ENCODE measurements at regions not wholly inside any gene's neighbourhood (a gene's known extent, or its start where the extent isn't known, plus 50 kb on each side); places are given as distances from the start of the nearest gene placed in this dataset.

- TF ChIP-seq POLR2A (IDR thresholded peaks at IDR 0.05; ENCODE audit: extremely low read depth, insufficient read length), result no peak
- H3K4me3 ChIP-seq (ENCODE audit: low read depth, low read length), result no peak overlapping the region
- no peak for DNase-seq (ENCODE audit: low read depth)
Measured at GRCh38 chr7:11233871-11234270, 260.2 kb downstream of the PHF14 start.

- H3K4me3 ChIP-seq (ENCODE audit: low read depth, low read length), result no peak overlapping the region
- TF ChIP-seq MYC (IDR thresholded peaks at IDR 0.05; ENCODE audit: low read depth, low read length) (no peak), POLR2A (IDR thresholded peaks at IDR 0.05; ENCODE audit: extremely low read depth, insufficient read length) (no peak)
- TF ChIP-seq, protein P1, sequence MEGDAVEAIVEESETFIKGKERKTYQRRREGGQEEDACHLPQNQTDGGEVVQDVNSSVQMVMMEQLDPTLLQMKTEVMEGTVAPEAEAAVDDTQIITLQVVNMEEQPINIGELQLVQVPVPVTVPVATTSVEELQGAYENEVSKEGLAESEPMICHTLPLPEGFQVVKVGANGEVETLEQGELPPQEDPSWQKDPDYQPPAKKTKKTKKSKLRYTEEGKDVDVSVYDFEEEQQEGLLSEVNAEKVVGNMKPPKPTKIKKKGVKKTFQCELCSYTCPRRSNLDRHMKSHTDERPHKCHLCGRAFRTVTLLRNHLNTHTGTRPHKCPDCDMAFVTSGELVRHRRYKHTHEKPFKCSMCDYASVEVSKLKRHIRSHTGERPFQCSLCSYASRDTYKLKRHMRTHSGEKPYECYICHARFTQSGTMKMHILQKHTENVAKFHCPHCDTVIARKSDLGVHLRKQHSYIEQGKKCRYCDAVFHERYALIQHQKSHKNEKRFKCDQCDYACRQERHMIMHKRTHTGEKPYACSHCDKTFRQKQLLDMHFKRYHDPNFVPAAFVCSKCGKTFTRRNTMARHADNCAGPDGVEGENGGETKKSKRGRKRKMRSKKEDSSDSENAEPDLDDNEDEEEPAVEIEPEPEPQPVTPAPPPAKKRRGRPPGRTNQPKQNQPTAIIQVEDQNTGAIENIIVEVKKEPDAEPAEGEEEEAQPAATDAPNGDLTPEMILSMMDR (IDR thresholded peaks at IDR 0.05; ENCODE audit: low read depth, low read length), result no peak
- TF ChIP-seq, protein P2, sequence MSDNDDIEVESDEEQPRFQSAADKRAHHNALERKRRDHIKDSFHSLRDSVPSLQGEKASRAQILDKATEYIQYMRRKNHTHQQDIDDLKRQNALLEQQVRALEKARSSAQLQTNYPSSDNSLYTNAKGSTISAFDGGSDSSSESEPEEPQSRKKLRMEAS (IDR thresholded peaks at IDR 0.05; ENCODE audit: low read depth, low read length), result no peak
- DNase-seq (ENCODE audit: low read depth), result no peak
Measured at GRCh38 chr7:11235491-11235890, 261.8 kb downstream of the PHF14 start.

DNA sequence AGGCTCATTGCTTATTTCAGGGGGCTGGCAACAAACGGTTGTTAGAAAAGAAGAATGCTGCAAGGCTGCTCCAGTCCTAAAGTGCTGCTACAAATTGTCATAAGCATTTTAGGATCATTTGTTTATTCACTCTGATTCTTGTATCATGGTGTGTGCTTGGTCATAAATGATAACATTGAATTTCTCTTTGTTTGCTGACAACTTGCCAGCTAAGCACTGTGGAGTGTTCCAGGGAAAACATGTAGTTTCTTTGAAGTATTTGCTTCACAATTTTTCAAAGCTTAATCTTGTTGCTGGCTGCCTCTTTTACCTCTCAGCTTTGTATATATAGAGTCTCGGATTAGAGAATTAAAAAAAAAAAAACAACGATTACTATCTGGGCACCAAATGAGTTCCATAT, 263.0 kb downstream of the PHF14 start:
- H3K4me3 ChIP-seq (ENCODE audit: low read depth, low read length), result no peak overlapping the region
- TF ChIP-seq, protein P2 (IDR thresholded peaks at IDR 0.05; ENCODE audit: low read depth, low read length), result no peak
- TF ChIP-seq, protein P1 (IDR thresholded peaks at IDR 0.05; ENCODE audit: low read depth, low read length), result no peak
- TF ChIP-seq MYC (IDR thresholded peaks at IDR 0.05; ENCODE audit: low read depth, low read length) (no peak), POLR2A (IDR thresholded peaks at IDR 0.05; ENCODE audit: extremely low read depth, insufficient read length) (no peak)
- DNase-seq (ENCODE audit: low read depth), result no peak

GRCh38 chr7:11237742-11238141, 264.1 kb downstream of the PHF14 start:
- TF ChIP-seq, protein P2 (IDR thresholded peaks at IDR 0.05; ENCODE audit: low read depth, low read length), result no peak
- TF ChIP-seq POLR2A (IDR thresholded peaks at IDR 0.05; ENCODE audit: extremely low read depth, insufficient read length) (no peak), MYC (IDR thresholded peaks at IDR 0.05; ENCODE audit: low read depth, low read length) (no peak)
- TF ChIP-seq, protein P1 (IDR thresholded peaks at IDR 0.05; ENCODE audit: low read depth, low read length), result no peak
- DNase-seq (ENCODE audit: low read depth), result no peak
- no peak overlapping the region for H3K4me3 ChIP-seq (ENCODE audit: low read depth, low read length)

GRCh38 chr7:11239316-11239715, 265.6 kb downstream of the PHF14 start:
- H3K4me3 ChIP-seq (ENCODE audit: low read depth, low read length), result no peak overlapping the region
- TF ChIP-seq, protein P2 (IDR thresholded peaks at IDR 0.05; ENCODE audit: low read depth, low read length), result no peak
- TF ChIP-seq MYC (IDR thresholded peaks at IDR 0.05; ENCODE audit: low read depth, low read length), result no peak
- TF ChIP-seq POLR2A (IDR thresholded peaks at IDR 0.05; ENCODE audit: extremely low read depth, insufficient read length), result no peak
- TF ChIP-seq, protein P1 (IDR thresholded peaks at IDR 0.05; ENCODE audit: low read depth, low read length), result no peak
- DNase-seq (ENCODE audit: low read depth), result no peak

- DNase-seq (ENCODE audit: low read depth), result no peak
- no peak overlapping the region for H3K4me3 ChIP-seq (ENCODE audit: low read depth, low read length)
- TF ChIP-seq, protein P1 (IDR thresholded peaks at IDR 0.05; ENCODE audit: low read depth, low read length), result no peak
- TF ChIP-seq, protein P2 (IDR thresholded peaks at IDR 0.05; ENCODE audit: low read depth, low read length), result no peak
- TF ChIP-seq MYC (IDR thresholded peaks at IDR 0.05; ENCODE audit: low read depth, low read length), result no peak
- TF ChIP-seq POLR2A (IDR thresholded peaks at IDR 0.05; ENCODE audit: extremely low read depth, insufficient read length), result no peak
Measured at GRCh38 chr7:11243739-11244138, 270.1 kb downstream of the PHF14 start.
